ENCODE measurements at regions not wholly inside any gene's neighbourhood (a gene's known extent, or its start where the extent isn't known, plus 50 kb on each side); places are given as distances from the start of the nearest gene placed in this dataset.

GRCh38 chr5:15206133-15206532, 293.8 kb upstream of the FBXL7 start:
- TF ChIP-seq POLR2AphosphoS5 (IDR thresholded peaks at IDR 0.05) = no peak
- no peak for TF ChIP-seq EP300 (IDR thresholded peaks at IDR 0.05)

Measured in sigmoid colon (tissue), 4 donors.